ENCODE measurements at regions not wholly inside any gene's neighbourhood (a gene's known extent, or its start where the extent isn't known, plus 50 kb on each side); places are given as distances from the start of the nearest gene placed in this dataset.
"Not testable (repeated sequence)": the region's sequence is repeated elsewhere in the genome, so short reads cannot be mapped to it uniquely, and the experiment has no call there.

DNA sequence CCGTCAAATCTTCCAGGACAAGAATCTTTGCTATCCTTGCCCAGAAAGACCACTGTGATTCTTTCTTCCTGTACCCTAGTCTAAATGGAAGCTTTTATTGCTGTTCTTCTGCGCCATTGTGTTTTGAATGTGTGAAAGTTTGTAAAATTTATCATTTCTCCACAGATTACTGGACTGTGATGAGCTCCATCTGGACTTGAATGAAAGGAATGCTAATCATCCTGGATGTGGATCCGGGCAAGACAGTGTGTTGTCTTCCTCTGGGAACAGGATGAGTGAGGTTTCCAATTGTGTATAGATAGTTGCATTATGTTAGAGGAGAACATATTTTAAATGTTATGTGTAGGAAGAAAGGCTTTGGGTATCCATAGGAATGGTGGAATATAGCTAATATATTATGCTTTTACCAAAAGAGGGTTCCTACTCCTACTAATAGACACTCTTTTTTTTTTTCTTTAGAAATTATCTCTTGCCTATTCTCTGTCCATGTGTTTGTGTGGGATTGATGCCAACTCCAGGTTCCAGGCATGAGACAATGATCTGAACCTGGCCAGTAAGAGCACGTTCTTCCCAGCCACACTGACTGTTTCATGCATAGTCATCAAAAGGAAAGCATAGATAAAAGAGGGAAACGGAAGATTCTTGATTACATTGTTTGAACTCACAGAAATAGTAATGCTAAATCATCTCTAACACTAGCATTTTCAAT, 803.6 kb upstream of the ADGRL3 start:
- DNase-seq, result no peak

- no peak for DNase-seq
Observed at GRCh38 chr4:60400593-60400992, 799.5 kb upstream of the ADGRL3 start.

DNA sequence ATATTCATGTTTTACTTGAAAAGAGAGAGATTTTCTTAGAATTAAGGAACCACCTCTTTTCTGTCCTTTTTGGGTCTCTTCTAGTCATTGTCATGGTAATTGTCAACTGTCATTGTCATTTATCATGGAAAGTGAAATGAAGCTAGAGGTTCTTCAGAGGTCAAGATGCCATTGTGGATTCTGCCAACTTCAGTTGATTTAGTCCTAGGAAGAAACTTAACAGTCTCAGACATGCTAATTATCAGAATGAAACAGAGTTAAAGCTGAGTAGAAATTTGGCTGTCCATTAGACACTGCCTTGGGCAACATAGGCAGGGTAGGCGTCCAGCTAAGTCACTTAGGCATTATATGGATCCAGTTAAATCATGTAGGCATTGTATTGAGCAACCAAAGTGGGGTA, 796.1 kb upstream of the ADGRL3 start:
- no peak for DNase-seq

DNA sequence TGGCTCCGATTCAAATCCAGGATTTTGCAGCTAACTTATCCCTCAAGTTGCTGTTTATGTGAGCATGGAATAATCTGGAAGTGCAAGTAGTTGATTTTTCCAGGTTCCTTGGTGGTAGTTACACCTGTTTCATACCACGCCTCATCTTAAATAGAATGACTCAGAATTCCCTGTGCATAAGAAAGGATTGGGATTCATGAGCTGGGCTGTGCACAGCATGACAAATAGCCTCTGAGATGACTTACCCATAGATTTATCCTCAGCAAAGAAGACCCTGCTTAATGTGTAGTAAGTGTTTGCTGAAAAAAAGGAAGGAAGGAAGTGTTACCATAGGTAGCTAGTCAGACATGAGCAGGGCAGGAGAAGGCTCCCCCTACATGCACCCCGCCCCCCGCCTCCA, 777.7 kb upstream of the ADGRL3 start:
- DNase-seq, result no peak

DNA sequence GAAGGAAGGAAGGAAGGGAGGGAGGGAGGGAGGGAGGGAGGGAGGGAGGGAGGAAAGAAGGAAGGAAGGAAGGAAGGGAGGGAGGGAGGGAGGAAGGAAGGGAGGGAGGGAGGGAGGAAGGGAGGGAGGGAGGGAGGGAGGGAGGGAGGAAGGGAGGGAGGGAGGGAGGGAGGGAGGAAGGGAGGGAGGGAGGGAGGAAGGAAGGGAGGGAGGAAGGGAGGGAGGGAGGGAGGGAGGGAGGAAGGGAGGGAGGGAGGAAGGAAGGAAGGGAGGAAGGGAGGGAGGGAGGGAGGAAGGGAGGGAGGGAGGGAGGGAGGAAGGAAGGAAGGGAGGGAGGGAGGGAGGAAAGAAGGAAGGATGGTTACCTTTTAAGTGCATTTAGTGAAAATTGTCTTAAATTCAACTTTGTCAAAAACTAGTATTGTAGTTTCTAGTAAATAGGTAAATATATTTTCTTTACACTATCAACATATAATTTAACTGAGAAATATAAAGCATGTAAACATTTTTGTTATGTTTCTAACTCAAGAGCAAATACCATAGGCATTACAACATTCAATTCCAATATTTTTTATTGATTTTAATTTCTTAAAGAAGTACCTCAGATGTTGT, 776.4 kb upstream of the ADGRL3 start:
- DNase-seq, result not testable (repeated sequence)

GRCh38 chr4:60432911-60433310, 767.2 kb upstream of the ADGRL3 start:
- DNase-seq, result no peak

- no peak for DNase-seq
Observed at GRCh38 chr4:60443068-60443467, 757.1 kb upstream of the ADGRL3 start.

DNA sequence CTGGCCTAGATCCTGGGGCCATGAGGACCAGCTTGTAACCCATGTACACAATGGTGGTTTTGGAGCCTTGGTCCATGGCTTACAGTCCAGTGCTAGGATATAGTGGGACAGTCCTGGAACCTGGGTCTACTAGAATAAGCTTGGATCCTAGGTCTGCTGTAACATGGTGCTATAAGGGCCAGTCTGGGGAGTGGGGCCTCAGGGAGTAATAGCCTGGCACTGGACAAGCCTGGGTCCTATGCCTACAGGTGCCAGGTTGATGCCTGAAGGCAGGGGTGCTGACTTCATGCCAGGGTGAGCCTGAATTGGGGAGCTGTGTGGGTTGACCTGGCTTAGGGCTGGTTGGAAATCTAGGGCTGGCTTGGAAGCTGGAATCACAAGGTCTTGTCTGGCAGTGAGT, 756.3 kb upstream of the ADGRL3 start:
- no peak for DNase-seq

GRCh38 chr4:60450054-60450453, 750.1 kb upstream of the ADGRL3 start:
- DNase-seq, result no peak

- DNase-seq, result no peak
Observed at GRCh38 chr4:60452266-60452665, 747.9 kb upstream of the ADGRL3 start.

DNA sequence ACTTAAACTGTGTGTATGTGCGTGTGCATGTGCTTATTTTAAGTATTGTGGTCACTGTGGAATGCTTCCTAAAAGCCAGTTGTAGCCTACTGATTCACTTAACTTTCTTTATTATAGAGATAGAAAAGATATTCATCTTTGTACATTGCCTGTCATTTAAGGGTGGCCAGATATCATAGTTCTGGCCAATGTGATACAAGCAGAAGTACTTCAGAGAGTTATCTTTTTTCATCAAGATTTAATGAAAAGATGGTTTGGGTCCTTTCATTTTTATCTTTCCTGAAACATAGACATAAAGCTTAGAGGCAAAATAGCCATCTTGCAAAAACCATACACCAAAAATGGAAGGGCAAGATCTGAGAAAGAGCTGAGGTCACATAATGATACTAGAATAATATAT, 744.7 kb upstream of the ADGRL3 start:
- no peak for DNase-seq

DNA sequence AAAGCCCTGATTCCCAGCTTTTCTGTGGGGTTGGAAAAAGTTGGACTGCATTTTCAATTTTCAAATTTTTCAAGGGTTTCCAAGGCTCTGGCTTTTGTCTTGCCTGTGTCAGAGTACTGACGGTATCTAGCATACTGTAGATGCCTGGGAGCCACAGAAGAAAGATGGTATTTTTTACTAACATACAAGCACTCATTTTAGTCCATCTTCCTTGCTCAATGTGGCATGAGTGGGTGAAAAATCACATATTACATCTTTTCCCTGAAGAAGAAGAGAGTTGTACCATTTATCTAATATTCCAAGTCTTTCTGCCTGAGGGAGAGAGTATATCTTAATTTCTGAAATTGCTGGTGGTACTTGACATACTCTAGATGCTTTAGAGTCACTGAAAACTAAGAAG, 738.6 kb upstream of the ADGRL3 start:
- DNase-seq, result no peak

DNA sequence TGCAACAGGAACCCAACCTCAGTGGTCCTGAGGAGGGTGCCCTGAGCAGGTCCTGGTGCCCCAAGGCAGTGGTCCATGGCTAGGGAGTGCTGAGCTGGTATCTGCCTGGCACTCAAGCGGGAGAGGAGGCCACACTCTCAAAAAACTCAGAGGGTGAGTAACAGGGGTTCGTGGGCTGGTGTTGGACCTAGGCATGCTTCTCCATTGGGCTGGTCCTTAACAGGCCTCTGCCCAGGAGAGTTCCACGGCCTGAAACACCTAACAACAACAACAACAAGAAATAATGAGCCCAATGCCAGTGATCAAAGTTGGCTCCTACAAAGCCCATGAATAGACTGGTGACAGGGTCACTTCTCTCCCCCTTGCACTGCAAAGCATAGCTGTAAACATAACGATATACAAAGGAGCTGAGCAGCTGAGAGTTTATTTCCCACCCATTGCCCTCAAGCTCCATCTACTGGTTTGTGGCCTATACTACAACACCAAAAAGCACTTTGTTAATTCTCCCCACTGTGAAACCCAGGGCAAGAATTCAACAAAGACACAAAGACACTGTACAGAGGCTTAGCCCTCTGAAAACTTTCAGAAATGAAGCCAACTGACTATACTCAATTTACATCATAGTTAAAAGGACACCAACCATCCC, 736.1 kb upstream of the ADGRL3 start:
- DNase-seq, result no peak

DNA sequence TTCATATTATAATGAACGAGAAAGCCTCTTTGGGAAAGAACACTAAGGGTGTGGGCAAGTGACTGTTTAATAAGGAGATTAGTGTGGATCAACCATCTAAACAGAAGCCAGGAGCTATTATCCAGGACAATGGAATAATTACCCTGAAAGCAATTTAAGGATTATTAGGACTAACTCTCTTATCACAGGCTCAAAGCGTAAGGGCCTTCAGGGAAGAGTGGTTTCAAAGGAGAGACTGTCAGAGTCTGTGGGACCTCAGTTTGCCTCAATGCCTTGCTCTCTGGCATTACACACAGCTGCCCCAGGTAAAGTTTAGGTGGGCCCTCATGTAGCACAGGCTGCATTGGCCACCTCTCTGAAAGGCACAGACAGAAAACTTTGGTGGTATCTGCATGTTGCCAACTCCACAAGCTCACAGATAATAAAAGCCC, 717.2 kb upstream of the ADGRL3 start:
- DNase-seq, result no peak

GRCh38 chr4:60485276-60485675, 714.9 kb upstream of the ADGRL3 start:
- no peak for DNase-seq

DNA sequence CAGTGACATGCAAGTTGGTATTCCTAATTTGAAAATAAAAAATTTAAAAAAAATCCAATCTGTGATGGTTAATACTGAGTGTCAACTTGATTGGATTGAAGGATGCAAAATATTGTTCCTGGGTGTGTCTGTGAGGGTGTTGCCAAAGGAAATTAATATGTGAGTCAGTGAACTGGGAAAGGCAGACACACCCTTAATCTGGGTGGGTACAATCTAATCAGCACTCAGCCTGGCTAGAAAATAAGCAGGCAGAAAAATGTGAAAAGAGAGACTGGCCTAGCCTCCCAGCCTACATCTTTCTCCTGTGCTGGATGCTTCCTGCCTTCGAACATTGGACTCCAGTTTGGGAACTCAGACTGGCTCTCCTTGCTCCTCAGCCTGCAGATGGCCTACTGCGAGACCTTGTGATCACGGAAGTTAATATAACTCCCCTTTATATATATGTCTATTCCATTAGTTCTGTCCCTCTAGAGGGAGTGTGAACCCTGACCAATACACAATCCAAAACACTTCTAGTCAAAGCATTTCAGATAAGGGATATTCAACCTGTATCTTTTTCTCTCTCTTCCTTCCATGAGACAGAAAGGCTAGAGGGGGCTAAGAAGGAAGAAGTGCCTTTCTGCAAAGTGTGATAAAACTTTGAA, 712.9 kb upstream of the ADGRL3 start:
- DNase-seq, result not testable (repeated sequence)

DNA sequence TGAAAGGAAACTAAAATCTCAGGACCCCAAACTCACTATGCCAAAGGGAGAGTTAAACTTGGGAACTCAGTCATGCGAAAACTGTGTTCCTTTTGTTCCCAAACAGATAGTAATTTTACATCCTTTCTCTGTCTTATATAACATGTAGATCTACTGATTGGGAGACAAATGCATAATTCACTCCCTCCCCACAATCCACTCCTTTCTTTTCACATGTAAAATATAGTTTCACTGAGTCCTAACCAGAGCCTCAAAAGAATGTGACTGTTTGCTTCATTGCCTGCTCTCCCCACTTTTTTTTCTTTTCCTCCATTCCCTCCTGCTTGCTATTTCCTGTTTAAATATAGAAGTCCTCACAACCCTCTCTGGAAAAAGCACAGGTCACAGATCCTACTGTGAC, 699.3 kb upstream of the ADGRL3 start:
- no peak for DNase-seq

- DNase-seq, result no peak
Observed at GRCh38 chr4:60502733-60503132, 697.4 kb upstream of the ADGRL3 start.

- DNase-seq, result no peak
Observed at GRCh38 chr4:60506061-60506460, 694.1 kb upstream of the ADGRL3 start.

- no peak for DNase-seq
Observed at GRCh38 chr4:60522265-60522664, 677.9 kb upstream of the ADGRL3 start.

GRCh38 chr4:60531776-60532379, 668.2 kb upstream of the ADGRL3 start:
- DNase-seq, result no peak

- no peak for DNase-seq
Observed at GRCh38 chr4:60544981-60545380, 655.1 kb upstream of the ADGRL3 start.

DNA sequence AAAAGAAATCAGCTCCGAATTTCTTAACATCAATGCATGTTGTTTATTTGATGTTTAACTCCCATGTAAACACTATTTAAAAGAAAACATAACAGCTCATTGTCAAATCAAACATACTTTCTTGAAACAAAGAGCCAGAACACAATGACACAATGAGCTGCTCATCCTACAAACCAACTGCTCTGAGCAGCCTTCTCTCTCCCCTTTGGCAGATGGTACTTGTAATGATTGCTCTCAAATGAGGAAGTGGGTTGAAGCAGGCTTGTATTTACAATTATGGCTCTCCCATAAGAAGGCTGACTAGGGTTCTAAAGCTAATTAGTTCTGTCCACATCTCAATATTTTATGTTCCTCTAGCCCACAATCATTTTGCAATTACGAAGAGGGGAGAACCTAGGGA, 637.8 kb upstream of the ADGRL3 start:
- no peak for DNase-seq
